Endodermal cell (in vitro differentiated cells): ENCODE measurements at regions not wholly inside any gene's neighbourhood (a gene's known extent, or its start where the extent isn't known, plus 50 kb on each side); places are given as distances from the start of the nearest gene placed in this dataset.

Experiments used
- DNase-seq: peaks from one replicate; pipeline ENCODE4 v3.0.0-alpha.2; 2017
- H3K27ac ChIP-seq: 2 replicates; pipeline ENCODE4 v1.5.1; 2013; ENCODE audit warnings: mild to moderate bottlenecking, low read depth, low read length, moderate library complexity
- H3K27me3 ChIP-seq: 2 replicates; pipeline ENCODE4 v1.6.1; 2013; ENCODE audit warnings: mild to moderate bottlenecking, low read length, moderate library complexity; ENCODE audit not compliant: insufficient read depth, control insufficient read depth, poor library complexity, severe bottlenecking
- H3K36me3 ChIP-seq: 2 replicates; pipeline ENCODE4 v1.7.0; 2013; ENCODE audit warnings: mild to moderate bottlenecking, low read length, moderate library complexity; ENCODE audit not compliant: control insufficient read depth, insufficient read depth
- H3K4me1 ChIP-seq: one replicate; pipeline ENCODE4 v1.7.0; 2013; ENCODE audit warnings: low read length; ENCODE audit not compliant: control insufficient read depth, insufficient read depth
- H3K4me3 ChIP-seq: 2 replicates; pipeline ENCODE4 v1.5.1; 2013; ENCODE audit warnings: mild to moderate bottlenecking, low read length, moderate library complexity
- H3K9ac ChIP-seq: 2 replicates; pipeline ENCODE4 v1.6.1; 2013; ENCODE audit warnings: mild to moderate bottlenecking, low read length, moderate library complexity; ENCODE audit not compliant: poor library complexity, severe bottlenecking; ENCODE audit errors: extremely low read depth
- H3K9me3 ChIP-seq: 2 replicates; pipeline ENCODE4 v1.6.1; 2013; ENCODE audit warnings: mild to moderate bottlenecking, low read length, moderate library complexity; ENCODE audit not compliant: control insufficient read depth
- H3K27ac Mint-ChIP-seq: 2 replicates; pipeline ENCODE4 v1.8.0; 2020; ENCODE audit warnings: mixed read lengths
- H3K27me3 Mint-ChIP-seq: 2 replicates; pipeline ENCODE4 v1.8.0; 2021; ENCODE audit warnings: mild to moderate bottlenecking, mixed read lengths; ENCODE audit not compliant: insufficient read depth
- H3K36me3 Mint-ChIP-seq: 2 replicates; pipeline ENCODE4 v1.8.0; 2020; ENCODE audit warnings: low read depth, mixed read lengths
- H3K4me1 Mint-ChIP-seq: 2 replicates; pipeline ENCODE4 v1.8.0; 2020; ENCODE audit warnings: mixed read lengths
- H3K4me3 Mint-ChIP-seq: 2 replicates; pipeline ENCODE4 v1.8.0; 2020; ENCODE audit warnings: mild to moderate bottlenecking, moderate library complexity, mixed read lengths
- H3K9me3 Mint-ChIP-seq: 2 replicates; pipeline ENCODE4 v1.8.0; 2020; ENCODE audit warnings: mild to moderate bottlenecking, mixed read lengths
- CTCF ChIP-seq: fragments of 200-600 bp; sonication (generic); conservative IDR thresholded peaks from 2 replicates; pipeline ENCODE4 v1.5.0; 2021; ENCODE audit warnings: antibody characterized with exemption, mild to moderate bottlenecking
- WGBS, 2 experiments: methylation state at CpG; one replicate each; pipeline versions ENCODE4 v1.1.5 to v1.1.7; 2013; ENCODE audit warnings: missing lambda C conversion rate in 2 of 2, mixed read lengths in 1 of 2; ENCODE audit not compliant: insufficient coverage in 1 of 2, insufficient read length in 1 of 2; 5-methylcytosine and 5-hydroxymethylcytosine counted together

- Histone ChIP-seq H3K9me3 (no peaks in the 10 kb centered on the region), H3K9ac (no peak overlapping the region), H3K36me3 (no peaks in the 10 kb centered on the region), H3K27ac (no peak overlapping the region), H3K27me3 (peaks cover 56% of the 10 kb centered on the region), H3K4me3 (no peak overlapping the region), H3K4me1 (no peaks in the 10 kb centered on the region)
- no peak overlapping the region for H3K27ac Mint-ChIP-seq
- no peaks in the 10 kb centered on the region for H3K9me3 Mint-ChIP-seq
- H3K4me3 Mint-ChIP-seq, result no peak overlapping the region
- 90 to 92% methylated on average over 3 to 4 of the region's 4 CpGs for WGBS, 2 experiments
- H3K27me3 Mint-ChIP-seq, result peaks cover 46% of the 10 kb centered on the region
- H3K36me3 Mint-ChIP-seq, result no peaks in the 10 kb centered on the region
- TF ChIP-seq CTCF, result no peak
- H3K4me1 Mint-ChIP-seq, result peaks cover 10% of the 10 kb centered on the region
- DNase-seq, result no peak
Observed at GRCh38 chr17:69717819-69718218, 303.3 kb downstream of the MAP2K6 start.

- TF ChIP-seq CTCF, result peak; percentile 19
- H3K4me3 ChIP-seq, result no peak overlapping the region
- no peaks in the 10 kb centered on the region for H3K9me3 Mint-ChIP-seq
- 91 to 92% methylated on average over 7 of the region's 8 CpGs for WGBS, 2 experiments
- no peak overlapping the region for H3K27ac Mint-ChIP-seq
- no peak for DNase-seq
- peaks cover 51% of the 10 kb centered on the region for H3K27me3 Mint-ChIP-seq
- no peaks in the 10 kb centered on the region for H3K4me1 ChIP-seq
- H3K9ac ChIP-seq, result no peak overlapping the region
- peaks cover 10% of the 10 kb centered on the region for H3K4me1 Mint-ChIP-seq
- H3K27me3 ChIP-seq, result peaks cover 60% of the 10 kb centered on the region
- H3K36me3 ChIP-seq, result no peaks in the 10 kb centered on the region
- H3K27ac ChIP-seq, result no peak overlapping the region
- H3K4me3 Mint-ChIP-seq, result no peak overlapping the region
- H3K9me3 ChIP-seq, result no peaks in the 10 kb centered on the region
- H3K36me3 Mint-ChIP-seq, result no peaks in the 10 kb centered on the region
Observed at GRCh38 chr17:69719474-69720048, 305.1 kb downstream of the MAP2K6 start.

- WGBS, 2 experiments, result 85 to 88% methylated on average over 2 of the region's 2 CpGs
- Histone ChIP-seq H3K36me3 (no peaks in the 10 kb centered on the region), H3K27ac (no peak overlapping the region), H3K4me1 (no peaks in the 10 kb centered on the region), H3K9ac (no peak overlapping the region), H3K27me3 (peaks cover 46% of the 10 kb centered on the region), H3K4me3 (no peak overlapping the region), H3K9me3 (no peaks in the 10 kb centered on the region)
- Mint-ChIP-seq H3K36me3 (no peaks in the 10 kb centered on the region), H3K27me3 (peaks cover 39% of the 10 kb centered on the region), H3K27ac (no peak overlapping the region), H3K4me3 (no peak overlapping the region), H3K9me3 (no peaks in the 10 kb centered on the region), H3K4me1 (peaks cover 3% of the 10 kb centered on the region)
- no peak for TF ChIP-seq CTCF
- no peak for DNase-seq
Observed at GRCh38 chr17:69722518-69722917, 308.0 kb downstream of the MAP2K6 start.
